A673 (cell line): ENCODE measurements at regions not wholly inside any gene's neighbourhood (a gene's known extent, or its start where the extent isn't known, plus 50 kb on each side); places are given as distances from the start of the nearest gene placed in this dataset.

ENCODE experiments used
- CTCF ChIP-seq: fragments of 300-800, 200-600 bp; sonication (generic); conservative IDR thresholded peaks from 2 replicates; pipeline ENCODE4 v1.5.1; 2017; ENCODE audit warnings: low read depth, mild to moderate bottlenecking, antibody characterized with exemption, low read length, moderate library complexity, mixed read lengths
- EZH2 ChIP-seq: fragments of 200-600 bp; sonication (generic); IDR thresholded peaks from 2 replicates; pipeline ENCODE4 v1.6.1; 2017; ENCODE audit warnings: borderline replicate concordance, low read depth, mild to moderate bottlenecking, mixed read lengths, antibody characterized with exemption, low read length; ENCODE audit not compliant: poor library complexity, severe bottlenecking

- TF ChIP-seq CTCF: no peak
- TF ChIP-seq EZH2: no peak
These were observed 150.1 kb upstream of the BMPER start for GRCh38 chr7:33754933-33755928.
